HCT116 (cell line): ENCODE measurements at regions not wholly inside any gene's neighbourhood (a gene's known extent, or its start where the extent isn't known, plus 50 kb on each side); places are given as distances from the start of the nearest gene placed in this dataset.

ENCODE experiments used
- CTCF ChIP-seq, 3 experiments: fragments of 200-600 bp in 1 of 3; sonication (generic) in 1 of 3; IDR thresholded peaks in 2 of 3; conservative IDR thresholded peaks in 1 of 3; 2 replicates each; pipeline ENCODE4 v1.5.1; 2012 to 2017; ENCODE audit warnings: low read depth in 2 of 3, low read length in 2 of 3, antibody characterized with exemption in 1 of 3, borderline replicate concordance in 1 of 3, control low read depth in 1 of 3, mild to moderate bottlenecking in 1 of 3, mixed read lengths in 1 of 3, mixed run types in 1 of 3, moderate library complexity in 1 of 3; ENCODE audit not compliant: insufficient read depth in 1 of 3
- EZH2 ChIP-seq: fragments of 200-600 bp; sonication (generic); IDR thresholded peaks from 2 replicates; pipeline ENCODE4 v1.6.1; 2017; ENCODE audit warnings: antibody characterized with exemption, mixed run types
- EZH2phosphoT487 ChIP-seq: fragments of 200-600 bp; IDR thresholded peaks from 2 replicates; pipeline ENCODE4 v1.6.1; 2018; ENCODE audit warnings: antibody characterized with exemption, borderline replicate concordance
- MAX ChIP-seq: IDR thresholded peaks from 2 replicates; pipeline ENCODE4 v1.6.1; 2012
- POLR2A ChIP-seq: IDR thresholded peaks from 2 replicates; pipeline ENCODE4 v1.7.0; 2011; ENCODE audit warnings: borderline replicate concordance; ENCODE audit not compliant: insufficient read depth, insufficient read length; ENCODE audit errors: extremely low read depth
- RAD21 ChIP-seq: IDR thresholded peaks from 2 replicates; pipeline ENCODE4 v1.6.1; 2012; ENCODE audit warnings: low read depth, mild to moderate bottlenecking
- SP1 ChIP-seq: IDR thresholded peaks from 2 replicates; pipeline ENCODE4 v1.6.1; 2012; ENCODE audit warnings: low read depth

DNA sequence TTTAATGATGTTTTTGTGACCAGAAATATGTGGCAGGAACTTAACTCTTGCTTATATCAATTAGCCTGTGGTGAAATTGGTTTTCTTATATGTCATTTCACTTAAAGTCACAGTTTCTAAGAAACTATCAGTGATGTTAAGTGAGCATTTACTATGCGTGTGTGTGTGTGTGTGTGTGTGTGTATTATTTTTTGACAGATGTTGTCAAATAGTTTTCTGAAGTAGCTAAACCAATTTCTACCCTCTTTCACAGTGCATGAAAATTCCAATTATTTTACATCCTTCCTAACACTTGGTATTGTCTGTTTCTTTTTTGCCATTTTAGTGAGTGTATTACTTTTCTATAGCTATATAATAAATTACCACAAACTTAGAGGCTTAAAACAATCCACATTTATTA, 122.1 kb upstream of the CAND1 start:
- TF ChIP-seq EZH2 (no peak), POLR2A (no peak), CTCF (IDR thresholded peaks at IDR 0.05 in 2 of 3, conservative IDR thresholded peaks at IDR 0.05 in 1 of 3; ENCODE audit: borderline replicate concordance in 1 of 3, insufficient read depth in 1 of 3, low read depth in 2 of 3, low read length in 2 of 3) (no peak), SP1 (no peak), MAX (no peak), RAD21 (no peak), EZH2phosphoT487 (no peak)
